Epithelial cell of proximal tubule (primary cell): ENCODE measurements at regions not wholly inside any gene's neighbourhood (a gene's known extent, or its start where the extent isn't known, plus 50 kb on each side); places are given as distances from the start of the nearest gene placed in this dataset.
"Not testable (repeated sequence)": the region's sequence is repeated elsewhere in the genome, so short reads cannot be mapped to it uniquely, and the experiment has no call there.

Experiments
- DNase-seq: peaks from one replicate; pipeline ENCODE4 v3.0.0-alpha.2; 2011; ENCODE audit warnings: low read depth
- H3K4me3 ChIP-seq: 2 replicates; pipeline ENCODE4 v1.5.1; 2011; ENCODE audit warnings: low read depth, mild to moderate bottlenecking, low read length
- CTCF ChIP-seq: conservative IDR thresholded peaks from 2 replicates; pipeline ENCODE4 v1.5.1; 2012; ENCODE audit warnings: low read depth, mild to moderate bottlenecking, low read length

GRCh38 chr6:167685654-167686053 lies 141.1 kb upstream of the AFDN start:
- no peak for TF ChIP-seq CTCF
- no peak overlapping the region for H3K4me3 ChIP-seq
- DNase-seq: no peak

- DNase-seq: no peak
- no peak overlapping the region for H3K4me3 ChIP-seq
- no peak for TF ChIP-seq CTCF
These were observed 140.4 kb upstream of the AFDN start for GRCh38 chr6:167686204-167686893.

GRCh38 chr6:167687116-167687725 lies 139.5 kb upstream of the AFDN start:
- TF ChIP-seq CTCF: no peak
- no peak for DNase-seq
- no peak overlapping the region for H3K4me3 ChIP-seq

GRCh38 chr6:167688123-167688522 lies 138.6 kb upstream of the AFDN start:
- no peak overlapping the region for H3K4me3 ChIP-seq
- no peak for DNase-seq
- TF ChIP-seq CTCF: no peak

- no peak overlapping the region for H3K4me3 ChIP-seq
- TF ChIP-seq CTCF: no peak
- DNase-seq: no peak
These were observed 137.4 kb upstream of the AFDN start for GRCh38 chr6:167689278-167689677.

- DNase-seq: no peak
- no peak for TF ChIP-seq CTCF
- no peak overlapping the region for H3K4me3 ChIP-seq
These were observed 137.0 kb upstream of the AFDN start for GRCh38 chr6:167689751-167690150.

- H3K4me3 ChIP-seq, DNase-seq: not testable (repeated sequence)
These were observed 136.4 kb upstream of the AFDN start for GRCh38 chr6:167690167-167690922.
